GM21423 (cell line): ENCODE measurements at regions not wholly inside any gene's neighbourhood (a gene's known extent, or its start where the extent isn't known, plus 50 kb on each side); places are given as distances from the start of the nearest gene placed in this dataset.
"Not testable (repeated sequence)": the region's sequence is repeated elsewhere in the genome, so short reads cannot be mapped to it uniquely, and the experiment has no call there.

Experiments used
- ATAC-seq: cut with Tn5 transposase; IDR thresholded peaks from one replicate; pipeline ENCODE4 v1.9.1; 2021; ENCODE audit warnings: mild to moderate bottlenecking, moderate library complexity; ENCODE audit not compliant: unreplicated experiment

GRCh38 chr9:105098370-105098769 lies 146.1 kb upstream of the SLC44A1 start:
- ATAC-seq, result peak; percentile 56

- ATAC-seq, result no peak
Observed at GRCh38 chr9:105103776-105104175, 140.7 kb upstream of the SLC44A1 start.

- peak; percentile 76 for ATAC-seq
Observed at GRCh38 chr9:105114318-105114717, 130.1 kb upstream of the SLC44A1 start.

- ATAC-seq, result peak; percentile 82
Observed at GRCh38 chr9:105114964-105115728, 129.3 kb upstream of the SLC44A1 start.

GRCh38 chr9:105116052-105116868 lies 128.2 kb upstream of the SLC44A1 start:
- ATAC-seq, result no peak

GRCh38 chr9:105117234-105117633 lies 127.2 kb upstream of the SLC44A1 start:
- no peak for ATAC-seq

- ATAC-seq, result no peak
Observed at GRCh38 chr9:105118636-105119035, 125.8 kb upstream of the SLC44A1 start.

- no peak for ATAC-seq
Observed at GRCh38 chr9:105119156-105119555, 125.3 kb upstream of the SLC44A1 start.

GRCh38 chr9:105121861-105122430 lies 122.5 kb upstream of the SLC44A1 start:
- ATAC-seq, result no peak

- ATAC-seq, result not testable (repeated sequence)
Observed at GRCh38 chr9:105124598-105124997, 119.9 kb upstream of the SLC44A1 start.

GRCh38 chr9:105126226-105126625 lies 118.2 kb upstream of the SLC44A1 start:
- no peak for ATAC-seq

GRCh38 chr9:105127863-105128220 lies 116.6 kb upstream of the SLC44A1 start:
- ATAC-seq, result peak; percentile 100

GRCh38 chr9:105128908-105129600 lies 115.4 kb upstream of the SLC44A1 start:
- ATAC-seq, result no peak

- no peak for ATAC-seq
Observed at GRCh38 chr9:105129731-105130130, 114.7 kb upstream of the SLC44A1 start.

GRCh38 chr9:105131981-105132380 lies 112.5 kb upstream of the SLC44A1 start:
- ATAC-seq, result no peak

- no peak for ATAC-seq
Observed at GRCh38 chr9:105132606-105133005, 111.8 kb upstream of the SLC44A1 start.

GRCh38 chr9:105138306-105138801 lies 106.1 kb upstream of the SLC44A1 start:
- no peak for ATAC-seq

- peak; percentile 93 for ATAC-seq
Observed at GRCh38 chr9:105141146-105141975, 103.1 kb upstream of the SLC44A1 start.

GRCh38 chr9:105141976-105142250 lies 102.5 kb upstream of the SLC44A1 start:
- no peak for ATAC-seq

GRCh38 chr9:105142406-105143135 lies 101.9 kb upstream of the SLC44A1 start:
- ATAC-seq, result no peak
